NCI-H2029 (cell line): ENCODE measurements at regions not wholly inside any gene's neighbourhood (a gene's known extent, or its start where the extent isn't known, plus 50 kb on each side); places are given as distances from the start of the nearest gene placed in this dataset.

Experiments used
- DNase-seq: peaks from one replicate; lab custom pipeline; 2025; lab: John Stamatoyannopoulos, UW

DNA sequence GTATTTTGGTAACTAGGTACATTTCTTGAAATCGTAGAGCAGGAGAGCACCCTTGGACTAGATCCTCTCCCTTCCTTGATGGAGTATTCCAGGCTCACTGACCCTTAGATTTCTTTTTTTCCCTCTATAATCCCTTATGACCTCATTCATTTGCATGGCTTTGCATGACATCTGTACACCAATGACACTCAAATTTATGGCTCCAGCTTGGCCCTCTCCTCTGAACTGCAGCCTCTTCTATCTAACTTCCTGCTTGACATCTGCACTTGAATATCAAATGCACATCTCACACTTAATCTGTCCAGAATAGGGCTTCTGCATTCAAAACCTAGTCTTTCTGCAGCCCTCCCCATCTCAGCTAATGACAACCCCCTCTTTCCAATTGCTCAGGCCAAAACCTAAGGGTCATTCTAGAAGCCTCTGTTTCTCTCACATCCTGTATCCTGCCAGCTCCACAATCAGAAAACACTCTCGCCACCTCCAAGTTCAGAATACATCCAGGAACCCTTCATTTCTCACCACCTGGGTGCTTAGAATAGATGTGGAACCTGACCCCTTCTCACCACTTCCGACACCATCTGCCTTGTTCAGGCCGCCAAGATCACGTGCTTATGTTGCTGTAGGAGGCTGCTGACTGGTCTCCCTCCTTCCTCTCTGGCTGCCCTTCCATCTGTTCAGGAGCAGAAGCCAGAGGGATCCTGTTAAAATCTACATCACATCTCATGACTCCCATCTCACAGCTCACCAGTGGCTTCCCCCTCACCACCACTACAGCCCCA is 138.9 kb upstream of the MTNR1B start:
- DNase-seq: peak; percentile 91

DNA sequence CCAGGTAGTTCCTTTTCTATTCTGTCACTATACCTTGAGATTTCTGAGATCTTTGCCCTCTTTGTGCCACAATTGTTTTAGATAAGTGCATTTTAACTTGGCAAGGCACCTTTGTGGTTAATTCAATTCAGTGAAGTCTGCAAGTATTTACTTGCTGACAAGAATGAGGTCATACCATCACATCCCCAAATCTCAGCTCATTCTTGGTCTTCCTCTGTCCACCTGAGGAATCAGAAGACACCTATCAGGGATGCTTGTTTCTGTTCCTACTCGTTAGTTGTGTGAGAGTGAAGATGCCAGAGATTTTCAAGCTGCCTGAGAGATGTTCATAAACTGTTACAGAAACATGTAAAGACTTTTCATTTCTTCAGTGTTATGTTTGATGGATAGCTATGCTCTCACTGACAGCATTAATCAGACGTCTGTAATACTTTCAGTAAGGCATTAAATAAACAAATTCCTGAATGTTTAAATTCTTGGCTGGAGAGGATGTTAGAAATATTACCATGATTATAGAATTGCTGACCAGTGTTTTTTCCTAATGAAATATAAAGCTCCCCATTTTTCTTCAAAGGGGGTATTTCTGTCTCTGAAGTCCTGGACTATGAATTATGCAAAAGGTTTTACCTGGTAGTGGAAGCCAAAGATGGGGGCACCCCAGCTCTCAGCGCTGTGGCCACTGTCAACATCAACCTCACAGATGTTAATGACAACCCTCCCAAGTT is 135.0 kb upstream of the MTNR1B start:
- DNase-seq: no peak

DNA sequence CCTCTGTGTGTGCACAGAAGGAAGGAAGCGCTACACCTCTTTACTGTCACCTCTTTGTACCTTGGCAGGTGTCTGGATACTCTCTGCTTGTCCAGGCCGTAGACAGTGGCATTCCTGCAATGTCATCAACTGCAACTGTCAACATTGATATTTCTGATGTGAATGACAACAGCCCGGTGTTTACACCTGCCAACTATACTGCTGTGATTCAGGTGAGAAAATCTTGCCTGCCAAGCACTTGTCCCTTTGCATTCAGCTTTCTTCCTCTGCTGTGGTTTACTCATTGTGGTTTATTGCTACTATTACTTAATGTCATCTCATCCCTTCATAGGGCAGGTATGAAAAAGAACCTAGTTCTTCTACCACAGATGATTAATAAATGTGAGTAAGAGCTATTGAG is 131.9 kb upstream of the MTNR1B start:
- DNase-seq: peak; percentile 71

DNA sequence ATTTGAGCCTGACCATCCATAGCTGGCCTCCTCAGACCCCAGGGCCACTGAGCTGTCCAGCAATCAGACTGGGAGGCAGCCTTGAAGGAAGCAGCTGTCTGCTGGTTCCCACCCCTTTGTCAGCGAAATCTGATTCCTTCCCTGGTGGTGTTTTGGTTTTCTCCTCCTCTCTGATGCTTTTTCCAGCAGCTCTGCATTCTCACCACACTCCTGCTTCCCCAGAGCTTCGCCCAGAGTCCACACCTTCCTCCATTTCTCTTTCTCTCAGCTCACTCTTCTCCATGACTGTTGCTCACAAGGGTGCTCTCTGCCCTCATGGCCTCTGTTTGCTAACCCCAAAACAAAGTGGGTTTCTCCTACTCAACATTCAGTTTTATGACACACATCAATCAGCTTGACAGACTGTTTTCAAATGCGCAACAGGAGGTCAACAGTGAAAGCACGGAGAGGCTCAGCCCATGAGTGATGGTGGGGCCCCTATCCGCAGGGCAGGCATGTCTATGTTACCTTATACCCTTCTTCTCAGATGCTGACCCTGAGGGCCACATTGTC is 130.6 kb upstream of the MTNR1B start:
- peak; percentile 49 for DNase-seq

DNA sequence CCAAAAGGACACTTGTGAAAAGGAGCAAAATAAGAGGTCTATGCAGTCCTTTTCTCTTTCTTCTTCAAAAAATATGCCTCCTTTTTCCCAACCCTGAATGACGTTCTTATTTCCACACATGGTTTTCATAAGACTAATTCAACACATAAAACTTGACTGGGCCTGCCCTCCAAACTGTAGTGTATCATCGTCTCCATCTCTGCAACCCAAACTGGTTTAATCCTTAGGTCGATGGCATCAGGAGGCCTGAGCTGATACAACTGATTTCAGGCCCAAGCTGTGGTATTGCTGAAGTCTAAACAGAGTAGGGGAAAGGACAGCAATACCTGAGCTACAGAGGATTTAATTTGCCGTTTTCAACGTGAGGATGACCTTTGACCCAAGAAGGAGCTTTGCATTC is 130.0 kb upstream of the MTNR1B start:
- no peak for DNase-seq

DNA sequence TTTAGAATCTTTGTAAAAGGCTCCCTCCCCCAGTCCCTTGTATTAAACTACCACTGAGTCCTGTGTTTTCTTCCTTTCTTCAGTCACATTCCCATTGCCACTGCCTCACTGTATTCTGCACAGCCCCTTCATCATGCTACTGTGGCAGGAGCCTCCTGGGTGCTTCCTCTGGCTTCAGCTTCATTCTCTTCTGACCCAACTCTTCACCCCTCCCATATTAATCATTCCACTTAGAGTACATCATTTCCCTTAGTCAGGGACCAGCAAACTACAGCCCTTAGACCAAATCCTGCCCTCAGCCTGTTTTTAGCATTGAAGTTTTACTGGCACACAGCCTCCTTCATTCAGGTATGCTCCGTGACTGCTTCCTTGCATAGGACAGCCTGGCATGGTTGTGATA is 127.7 kb upstream of the MTNR1B start:
- DNase-seq: no peak

DNA sequence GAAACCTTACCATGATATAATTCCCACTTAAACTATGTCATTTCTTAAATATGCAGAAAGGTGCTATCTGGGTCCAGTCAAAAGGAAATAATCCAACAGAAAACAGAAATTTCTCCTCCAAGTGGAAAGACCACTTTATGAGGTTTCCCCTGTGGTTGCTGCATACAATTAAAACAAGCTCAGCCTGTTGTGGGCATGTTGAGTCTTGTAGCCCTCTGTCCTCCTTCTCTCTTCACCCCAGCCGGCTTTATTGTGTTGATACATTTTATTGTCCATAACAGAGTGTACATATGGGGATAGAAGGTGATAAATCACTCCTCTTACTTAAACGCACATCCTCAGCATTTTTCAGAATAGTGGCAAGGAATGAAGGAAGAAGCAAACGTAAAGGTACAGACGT is 126.0 kb upstream of the MTNR1B start:
- DNase-seq: no peak

DNA sequence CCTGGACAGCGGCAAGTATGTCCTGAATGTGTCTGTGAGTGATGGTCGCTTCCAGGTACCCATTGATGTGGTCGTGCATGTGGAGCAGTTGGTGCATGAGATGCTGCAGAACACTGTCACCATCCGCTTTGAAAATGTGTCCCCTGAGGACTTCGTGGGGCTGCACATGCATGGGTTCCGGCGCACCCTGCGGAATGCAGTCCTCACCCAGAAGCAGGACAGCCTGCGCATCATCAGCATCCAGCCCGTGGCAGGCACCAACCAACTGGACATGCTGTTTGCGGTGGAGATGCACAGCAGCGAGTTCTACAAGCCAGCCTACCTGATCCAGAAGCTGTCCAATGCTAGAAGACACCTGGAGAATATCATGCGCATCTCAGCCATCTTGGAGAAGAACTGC is 125.3 kb upstream of the MTNR1B start:
- DNase-seq: no peak

DNA sequence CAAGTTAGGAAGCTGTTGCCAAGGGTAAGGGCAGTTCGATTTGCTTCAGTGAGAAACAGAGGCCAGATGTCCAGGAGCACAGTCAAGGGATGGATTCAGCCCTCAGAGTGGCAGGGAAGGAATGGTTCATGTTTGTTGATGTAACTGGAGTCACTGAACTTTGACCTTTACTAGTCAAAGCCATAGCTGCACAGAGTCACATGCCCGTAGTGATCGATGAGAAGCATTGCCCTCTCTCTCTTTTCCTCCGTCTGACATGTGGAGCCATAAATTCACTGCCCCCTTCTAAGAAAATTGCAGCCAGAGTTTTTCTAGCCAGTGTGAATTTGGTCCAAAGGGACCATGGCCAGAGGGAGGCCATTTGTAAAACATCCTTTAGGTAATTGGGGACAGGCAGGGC is 124.1 kb upstream of the MTNR1B start:
- no peak for DNase-seq

DNA sequence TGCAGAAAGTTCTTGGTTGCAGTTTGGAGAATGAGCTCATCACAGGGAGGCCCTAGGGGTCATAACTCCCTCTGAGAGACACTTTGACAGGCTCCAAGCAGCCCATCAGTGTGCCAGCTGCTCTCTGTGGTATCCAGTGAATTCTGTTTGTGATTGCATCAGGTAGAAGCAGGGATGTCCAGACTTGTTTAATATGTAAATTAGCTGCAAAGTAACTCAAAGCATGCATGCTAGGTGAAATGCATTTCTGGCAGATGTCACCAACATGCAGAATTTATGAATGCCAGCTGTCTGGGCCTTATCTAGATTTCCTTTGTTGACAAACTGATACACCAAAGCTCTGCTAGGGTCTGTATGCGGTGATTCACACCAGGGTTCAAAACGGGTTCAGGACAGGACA is 123.6 kb upstream of the MTNR1B start:
- DNase-seq: no peak

DNA sequence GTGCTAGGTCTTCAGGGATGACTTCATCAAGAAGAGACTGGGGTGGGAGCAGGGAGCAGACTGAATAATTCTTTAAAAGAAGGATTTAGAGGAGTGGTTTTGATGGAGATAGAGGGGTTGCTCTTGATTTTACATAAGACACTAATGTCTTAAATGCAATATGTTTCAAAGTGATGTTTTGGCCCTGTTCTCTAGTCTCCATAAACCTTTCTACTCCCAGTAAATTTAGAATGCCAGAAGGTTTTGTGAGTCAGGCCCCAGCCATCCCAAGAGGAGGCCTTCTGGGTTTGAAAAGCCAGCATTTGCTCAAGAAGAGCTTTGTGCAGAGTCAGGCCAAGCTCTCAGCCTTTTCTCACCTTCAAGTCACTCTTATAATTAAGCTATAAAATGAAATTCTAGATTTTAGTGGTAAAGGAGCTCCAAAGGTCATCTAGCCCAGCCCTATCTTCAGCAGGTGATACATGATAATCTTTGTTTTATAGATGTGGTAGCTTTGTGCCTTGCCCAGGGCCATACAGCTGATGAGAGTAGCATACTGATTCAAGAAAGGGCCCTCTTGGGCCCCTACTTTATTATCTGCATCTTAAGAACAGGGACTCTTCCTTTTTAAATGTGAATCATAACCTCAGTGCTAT is 122.8 kb upstream of the MTNR1B start:
- no peak for DNase-seq

DNA sequence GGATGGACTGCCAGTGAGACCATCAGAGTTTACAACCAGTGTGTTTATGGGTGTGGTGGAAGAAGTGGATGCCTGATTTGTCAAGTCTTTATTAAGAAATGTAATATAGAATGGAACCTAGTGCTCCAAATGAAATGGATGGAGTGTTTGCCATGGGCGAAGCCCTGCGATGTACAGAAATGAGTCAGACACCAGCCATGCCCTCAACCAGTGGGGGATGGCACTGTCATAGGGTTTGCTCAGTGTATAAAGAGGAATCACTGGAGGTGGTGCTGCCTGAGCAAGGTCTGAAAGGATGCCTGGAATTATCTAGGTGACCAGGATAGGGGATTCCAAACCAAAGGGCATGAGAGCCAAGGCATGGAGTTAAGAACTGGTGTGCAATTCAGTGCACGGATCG is 120.9 kb upstream of the MTNR1B start:
- DNase-seq: no peak

DNA sequence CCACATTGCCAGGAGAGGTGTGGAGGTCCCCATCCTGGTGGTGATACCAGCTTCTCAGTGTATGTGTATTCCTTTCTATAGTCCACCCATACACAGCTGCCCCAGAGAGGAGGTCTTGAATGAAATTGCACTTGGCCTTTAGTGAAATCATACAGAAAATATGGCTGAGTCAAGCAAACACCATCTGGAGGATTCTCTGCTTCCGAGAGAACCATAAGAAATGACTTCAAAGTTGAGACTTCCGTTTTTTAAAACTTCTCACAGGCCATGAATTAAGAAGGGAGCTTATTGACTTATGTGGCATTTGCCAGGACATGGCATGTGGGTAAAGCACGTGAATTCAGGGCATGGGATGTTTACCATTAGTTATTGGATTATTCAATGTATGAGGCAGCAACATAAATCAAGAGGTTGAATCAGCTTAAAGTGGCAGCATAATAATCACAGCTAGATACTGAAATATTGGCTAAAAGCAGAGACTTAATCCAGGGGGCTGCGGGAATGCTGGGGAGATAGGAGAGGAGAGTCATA is 119.1 kb upstream of the MTNR1B start:
- no peak for DNase-seq

DNA sequence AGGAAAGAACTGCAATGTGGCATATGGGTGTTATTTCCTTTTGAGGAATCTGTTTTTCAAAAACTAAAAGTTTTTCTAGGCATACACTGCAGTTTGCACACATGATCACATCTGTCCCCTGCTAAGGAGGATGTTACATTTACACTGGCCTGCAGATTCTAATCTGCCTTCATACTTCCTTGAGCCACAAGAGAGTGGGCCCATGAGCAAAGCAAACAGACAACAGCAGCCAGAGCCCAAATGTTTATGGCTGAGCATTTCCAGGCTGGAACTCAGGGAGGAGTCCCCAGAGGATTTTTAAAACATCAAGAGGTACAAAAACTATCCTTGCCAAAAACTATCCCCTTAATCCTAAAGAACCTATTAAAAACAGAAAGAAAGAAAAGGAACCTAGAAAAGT is 117.2 kb upstream of the MTNR1B start:
- no peak for DNase-seq

DNA sequence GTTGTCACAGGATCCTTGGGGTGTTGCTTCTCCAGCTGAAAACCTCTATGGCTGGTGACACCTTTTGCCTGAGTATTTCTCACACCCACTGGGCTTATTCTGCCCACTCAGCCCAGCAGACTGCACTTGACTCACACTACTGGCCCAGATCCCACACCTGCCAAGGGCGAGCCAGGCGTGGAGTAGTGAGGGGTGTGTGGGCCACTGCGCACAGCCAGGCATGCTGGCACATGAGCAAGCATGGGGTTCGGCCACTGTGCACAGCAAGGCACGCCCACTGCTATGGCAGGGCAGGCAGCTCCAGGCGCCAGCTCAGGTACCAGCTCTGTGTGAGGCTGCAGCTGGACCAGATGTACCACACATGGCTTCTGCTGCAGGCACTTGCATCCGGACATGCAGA is 116.5 kb upstream of the MTNR1B start:
- peak; percentile 57 for DNase-seq

DNA sequence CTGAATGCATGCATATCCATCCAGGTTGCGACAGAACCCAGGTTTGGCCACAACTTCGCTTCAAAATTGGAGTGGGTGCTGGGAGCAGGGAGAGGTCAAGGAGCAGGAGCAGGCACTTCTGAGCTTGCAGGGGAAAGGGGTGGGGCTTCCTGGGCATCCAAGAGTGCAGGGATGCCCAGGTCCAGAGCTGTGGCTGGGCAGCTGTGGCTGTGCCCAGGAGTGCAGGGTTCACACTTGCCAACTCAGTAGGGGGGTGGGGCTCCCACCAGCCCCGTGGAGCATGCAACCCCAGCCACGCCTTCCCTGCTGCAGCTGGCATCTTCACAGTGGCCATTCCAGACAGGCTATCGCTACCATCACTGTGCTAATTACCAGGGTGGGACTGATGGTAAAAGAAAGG is 115.3 kb upstream of the MTNR1B start:
- no peak for DNase-seq

DNA sequence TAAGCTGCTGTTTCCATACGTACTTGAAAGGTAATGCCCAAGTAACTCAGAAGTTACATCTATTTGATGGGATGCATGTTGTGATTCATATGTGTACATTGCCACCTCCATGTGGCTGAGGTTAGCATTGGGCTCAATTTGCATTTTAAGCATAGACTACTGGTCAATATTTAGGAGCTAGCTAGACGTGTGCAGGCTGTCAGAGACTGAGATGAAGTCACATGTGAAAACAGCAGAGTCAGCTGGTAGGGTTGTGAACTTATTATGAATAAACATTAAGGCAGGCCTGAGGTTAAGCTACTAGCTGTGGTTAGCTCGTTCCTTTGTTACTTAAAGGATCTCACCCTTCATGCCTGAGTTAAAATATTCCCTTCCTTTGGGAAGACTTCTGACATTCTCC is 114.5 kb upstream of the MTNR1B start:
- DNase-seq: no peak

DNA sequence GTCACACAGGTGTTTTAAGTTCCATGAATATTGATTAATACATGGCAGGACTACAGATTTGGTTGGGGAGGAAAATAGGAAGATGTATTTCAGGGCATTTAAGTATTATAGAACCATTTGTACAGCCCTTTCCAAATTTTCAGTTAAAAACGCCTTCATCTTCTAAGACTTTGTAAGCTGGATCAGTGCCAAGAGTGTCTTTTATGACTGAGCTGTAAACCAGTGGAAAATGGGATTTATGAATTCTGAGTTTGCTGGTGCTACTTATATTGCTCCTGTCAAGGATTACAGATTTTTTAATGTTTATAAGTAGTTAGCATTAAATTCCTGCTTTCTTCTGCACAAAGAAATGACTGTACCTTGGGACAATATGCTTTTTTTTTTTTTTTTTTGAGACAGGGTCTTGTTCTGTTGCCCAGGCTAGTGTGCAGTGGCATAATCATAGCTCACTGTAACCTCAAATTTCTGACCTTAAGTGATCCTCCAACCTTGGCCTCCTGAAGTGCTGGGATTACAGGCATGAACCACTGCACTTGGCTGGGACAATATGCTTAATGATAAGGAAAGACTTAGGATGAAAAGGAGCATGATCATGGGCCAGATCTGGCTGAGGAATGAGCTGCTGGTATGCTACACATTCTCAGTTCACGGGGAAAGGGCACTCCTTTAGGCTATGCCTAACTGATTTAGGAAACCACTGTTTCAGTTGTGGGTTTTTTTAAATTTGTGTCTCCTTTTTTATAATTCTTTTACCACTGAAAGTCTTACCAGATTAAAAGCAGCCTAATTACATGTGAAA is 113.6 kb upstream of the MTNR1B start:
- no peak for DNase-seq

DNA sequence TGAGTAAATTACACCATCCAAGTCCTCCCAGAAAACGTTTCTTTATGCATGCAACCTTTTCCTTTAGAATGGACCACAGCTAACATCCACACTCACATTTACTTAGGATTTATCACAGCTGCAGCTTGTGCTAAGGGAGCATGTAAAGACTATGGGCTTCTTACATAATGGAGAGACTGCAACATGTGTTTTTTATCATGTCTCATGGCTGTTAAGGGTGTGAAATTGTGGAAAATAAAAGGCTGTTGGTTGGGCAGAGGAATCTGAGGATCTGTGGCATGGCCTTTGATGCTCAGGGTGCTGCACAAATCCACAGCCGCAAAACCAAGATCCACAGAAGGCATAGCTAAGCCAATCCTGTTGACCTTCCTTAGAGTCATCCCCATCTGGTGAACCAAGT is 112.0 kb upstream of the MTNR1B start:
- DNase-seq: no peak

DNA sequence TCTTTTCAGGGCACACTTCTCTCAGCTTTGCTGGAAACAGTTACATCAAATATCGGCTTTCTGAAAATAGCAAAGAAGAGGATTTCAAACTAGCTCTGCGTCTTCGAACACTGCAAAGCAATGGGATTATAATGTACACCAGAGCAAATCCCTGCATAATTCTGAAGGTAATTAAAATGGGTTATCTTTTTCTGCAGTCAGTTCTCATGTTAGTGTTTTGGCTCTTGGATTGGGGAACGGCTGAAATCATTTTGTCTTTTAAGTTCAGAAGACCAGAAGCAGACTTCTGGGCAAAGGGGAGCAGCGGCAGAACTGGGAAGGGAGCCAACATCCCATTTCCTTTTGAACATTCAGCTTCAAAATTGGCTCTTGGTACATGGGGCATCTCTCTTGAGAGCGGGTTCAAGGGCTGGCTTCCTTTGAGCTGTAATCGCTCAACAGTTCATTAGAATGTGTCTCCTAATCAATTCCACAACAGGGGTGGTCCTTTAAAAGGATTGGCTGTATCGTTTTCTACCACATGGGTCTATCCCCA is 110.2 kb upstream of the MTNR1B start:
- no peak for DNase-seq

DNA sequence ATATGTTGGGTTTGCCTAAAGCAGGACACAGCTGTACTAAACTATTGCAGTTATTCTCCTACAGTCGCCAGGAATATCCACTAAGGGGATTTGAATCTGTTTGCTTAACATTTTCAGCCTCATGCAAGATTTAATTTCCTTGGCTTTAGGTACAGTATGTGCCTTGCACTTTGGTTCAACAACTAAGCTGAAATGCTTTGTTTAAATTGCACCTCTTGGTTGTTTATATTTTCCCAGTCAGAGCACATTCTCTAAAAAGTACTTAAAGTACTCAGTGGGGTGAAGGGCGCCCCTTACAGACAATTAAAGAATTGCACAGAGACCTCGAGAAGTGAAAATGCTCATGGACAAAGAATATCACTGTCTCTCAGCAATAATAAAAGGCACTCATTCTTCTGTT is 107.8 kb upstream of the MTNR1B start:
- DNase-seq: no peak

DNA sequence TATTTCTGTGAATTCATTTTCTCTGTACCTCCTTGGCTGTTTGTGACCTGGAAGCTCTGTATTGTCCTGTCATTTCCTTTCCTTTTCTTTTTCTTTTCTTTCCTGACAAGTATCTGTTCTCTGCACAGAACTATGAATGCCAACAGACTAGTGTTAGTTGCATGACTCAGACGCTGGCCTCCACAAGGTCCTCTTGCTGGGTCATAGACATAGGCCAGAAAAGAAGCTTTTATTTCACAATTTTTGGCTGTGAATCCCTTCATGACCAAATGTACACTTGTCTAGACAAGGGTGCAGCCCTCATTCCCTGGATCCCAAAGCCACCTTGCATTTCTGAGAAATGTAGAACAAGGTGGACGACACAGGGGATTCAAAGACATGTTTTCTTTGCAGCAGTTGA is 104.1 kb upstream of the MTNR1B start:
- no peak for DNase-seq
